ENCODE measurements at regions not wholly inside any gene's neighbourhood (a gene's known extent, or its start where the extent isn't known, plus 50 kb on each side); places are given as distances from the start of the nearest gene placed in this dataset.
"Not testable (repeated sequence)": the region's sequence is repeated elsewhere in the genome, so short reads cannot be mapped to it uniquely, and the experiment has no call there.

GRCh38 chr10:56449770-56450169 is 88.7 kb upstream of the ZWINT start:
- H3K4me1 ChIP-seq (ENCODE audit: insufficient read depth, low read length) = no peaks in the 10 kb centered on the region
- no peaks in the 10 kb centered on the region for H3K36me3 ChIP-seq (ENCODE audit: insufficient read depth, low read length)
- H3K4me3 ChIP-seq (ENCODE audit: low read length) = no peak overlapping the region
- H3K27ac ChIP-seq (ENCODE audit: low read depth, low read length) = no peak overlapping the region
- H3K9ac ChIP-seq (ENCODE audit: low read depth, low read length) = no peak overlapping the region
- no peaks in the 10 kb centered on the region for H3K27me3 ChIP-seq (ENCODE audit: insufficient read depth, low read length)
- peaks cover 19% of the 10 kb centered on the region for H3K9me3 ChIP-seq (ENCODE audit: insufficient read depth, low read depth, low read length)

DNA sequence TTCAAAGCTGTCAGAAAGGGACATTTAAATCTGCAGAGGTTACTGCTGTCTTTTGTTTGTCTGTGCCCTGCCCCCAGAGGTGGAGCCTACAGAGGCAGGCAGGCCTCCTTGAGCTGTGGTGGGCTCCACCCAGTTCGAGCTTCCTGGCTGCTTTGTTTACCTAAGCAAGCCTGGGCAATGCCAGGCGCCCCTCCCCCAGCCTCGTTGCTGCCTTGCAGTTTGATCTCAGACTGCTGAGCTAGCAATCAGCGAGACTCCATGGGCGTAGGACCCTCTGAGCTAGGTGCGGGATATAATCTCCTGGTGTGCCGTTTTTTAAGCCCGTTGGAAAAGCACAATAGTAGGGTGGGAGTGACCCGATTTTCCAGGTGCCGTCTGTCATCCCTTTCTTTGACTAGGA is 86.6 kb upstream of the ZWINT start:
- WGBS = 92% methylated on average over 10 of the region's 10 CpGs
- H3K36me3 ChIP-seq (ENCODE audit: insufficient read depth, low read length); H3K9ac ChIP-seq (ENCODE audit: low read depth, low read length); H3K27ac ChIP-seq (ENCODE audit: low read depth, low read length); H3K4me3 ChIP-seq (ENCODE audit: low read length); H3K27me3 ChIP-seq (ENCODE audit: insufficient read depth, low read length); H3K4me1 ChIP-seq (ENCODE audit: insufficient read depth, low read length): not testable (repeated sequence)
- peaks cover 19% of the 10 kb centered on the region for H3K9me3 ChIP-seq (ENCODE audit: insufficient read depth, low read depth, low read length)

- H3K27ac ChIP-seq (ENCODE audit: low read depth, low read length); H3K36me3 ChIP-seq (ENCODE audit: insufficient read depth, low read length); H3K4me1 ChIP-seq (ENCODE audit: insufficient read depth, low read length); H3K4me3 ChIP-seq (ENCODE audit: low read length); H3K9me3 ChIP-seq (ENCODE audit: insufficient read depth, low read depth, low read length); H3K9ac ChIP-seq (ENCODE audit: low read depth, low read length); H3K27me3 ChIP-seq (ENCODE audit: insufficient read depth, low read length): not testable (repeated sequence)
- no CpG with 5 or more reads among the region's 1 CpG for WGBS
These were observed 80.3 kb upstream of the ZWINT start for GRCh38 chr10:56441337-56441736.
